ENCODE measurements at regions not wholly inside any gene's neighbourhood (a gene's known extent, or its start where the extent isn't known, plus 50 kb on each side); places are given as distances from the start of the nearest gene placed in this dataset.

- DNase-seq (ENCODE audit: low spot score), result no peak
These were observed 64.5 kb upstream of the B3GAT1 start for GRCh38 chr11:134476435-134477021.

- no peak for DNase-seq (ENCODE audit: low spot score)
These were observed 63.9 kb upstream of the B3GAT1 start for GRCh38 chr11:134475951-134476350.

- DNase-seq (ENCODE audit: low spot score), result no peak
These were observed 62.9 kb upstream of the B3GAT1 start for GRCh38 chr11:134474942-134475341.

GRCh38 chr11:134474070-134474860 is 62.2 kb upstream of the B3GAT1 start:
- no peak for DNase-seq (ENCODE audit: low spot score)

- no peak for DNase-seq (ENCODE audit: low spot score)
These were observed 59.8 kb upstream of the B3GAT1 start for GRCh38 chr11:134471716-134472455.

- DNase-seq (ENCODE audit: low spot score), result no peak
These were observed 59.2 kb upstream of the B3GAT1 start for GRCh38 chr11:134471087-134471715.

- DNase-seq (ENCODE audit: low spot score), result no peak
These were observed 58.2 kb upstream of the B3GAT1 start for GRCh38 chr11:134470238-134470637.

- DNase-seq (ENCODE audit: low spot score), result no peak
These were observed 57.6 kb upstream of the B3GAT1 start for GRCh38 chr11:134469627-134470026.

GRCh38 chr11:134468796-134469195 is 56.8 kb upstream of the B3GAT1 start:
- no peak for DNase-seq (ENCODE audit: low spot score)

- no peak for DNase-seq (ENCODE audit: low spot score)
These were observed 56.1 kb upstream of the B3GAT1 start for GRCh38 chr11:134468081-134468668.

- DNase-seq (ENCODE audit: low spot score), result no peak
These were observed 54.8 kb upstream of the B3GAT1 start for GRCh38 chr11:134466610-134467567.

- DNase-seq (ENCODE audit: low spot score), result no peak
These were observed 54.1 kb upstream of the B3GAT1 start for GRCh38 chr11:134466156-134466555.

- DNase-seq (ENCODE audit: low spot score), result no peak
These were observed 53.1 kb upstream of the B3GAT1 start for GRCh38 chr11:134464981-134465730.

- no peak for DNase-seq (ENCODE audit: low spot score)
These were observed 52.2 kb upstream of the B3GAT1 start for GRCh38 chr11:134464196-134464595.

GRCh38 chr11:134463716-134464115 is 51.7 kb upstream of the B3GAT1 start:
- DNase-seq (ENCODE audit: low spot score), result no peak

Measured in HuH-7.5 (cell line).